IMR-90 (cell line): ENCODE measurements at regions not wholly inside any gene's neighbourhood (a gene's known extent, or its start where the extent isn't known, plus 50 kb on each side); places are given as distances from the start of the nearest gene placed in this dataset.

Experiments
- ATAC-seq: fragments of 200-7000 bp; cut with Tn5 transposase; 2 replicates; pipeline ENCODE4 v1.9.1; 2020; ENCODE audit warnings: low read depth, mild to moderate bottlenecking, moderate library complexity
- BruUV-seq: library from RNA; stranded (reverse); fragments of 400-500 nt; replicated peaks from 2 replicates; lab custom pipeline; 2021; lab: Mats Ljungman, UMichigan
- CTCF ChIA-PET: fragments of 300-600 bp; formaldehyde crosslinking; extraction: SDS; loops from one replicate; lab custom pipeline; 2021; ENCODE audit warnings: antibody characterized with exemption; lab: Yijun Ruan, JAX
- POLR2A ChIA-PET: fragments of 300-600 bp; sonication (Branson Sonifier 250); formaldehyde crosslinking; loops from one replicate; lab custom pipeline; 2022; ENCODE audit warnings: antibody characterized with exemption; ENCODE audit not compliant: unreplicated experiment; lab: Charles Lee
- DNase-seq: peaks from one replicate; pipeline ENCODE4 v3.0.0; 2013
- H2AFZ ChIP-seq: replicated peaks from 2 replicates; pipeline ENCODE3; 2013; ENCODE audit warnings: low read length, mild to moderate bottlenecking; ENCODE audit not compliant: poor library complexity
- H2AK5ac ChIP-seq: 2 replicates; pipeline ENCODE4 v1.6.1; 2013; ENCODE audit warnings: low read depth, low read length, inconsistent platforms
- H2AK9ac ChIP-seq: replicated peaks from 2 replicates; pipeline ENCODE3; 2013; ENCODE audit warnings: mild to moderate bottlenecking, low read depth, low read length, moderate library complexity; ENCODE audit not compliant: poor library complexity
- H2BK120ac ChIP-seq: 2 replicates; pipeline ENCODE4 v1.6.1; 2013; ENCODE audit warnings: low read depth, low read length, inconsistent platforms
- H2BK15ac ChIP-seq: 3 replicates; pipeline ENCODE4 v1.6.1; 2013; ENCODE audit warnings: low read depth, low read length, inconsistent platforms
- H2BK20ac ChIP-seq: 2 replicates; pipeline ENCODE4 v1.6.1; 2013; ENCODE audit warnings: low read depth, mild to moderate bottlenecking, inconsistent platforms, low read length, moderate library complexity
- H2BK5ac ChIP-seq: 2 replicates; pipeline ENCODE4 v1.6.1; 2013; ENCODE audit warnings: mild to moderate bottlenecking, low read depth, low read length, inconsistent platforms; ENCODE audit not compliant: poor library complexity, severe bottlenecking
- H3K14ac ChIP-seq: replicated peaks from 2 replicates; pipeline ENCODE4 v1.6.1; 2013; ENCODE audit warnings: low read depth, low read length, inconsistent platforms
- H3K18ac ChIP-seq: 2 replicates; pipeline ENCODE4 v1.6.1; 2013; ENCODE audit warnings: low read depth, low read length, control low read depth
- H3K23ac ChIP-seq: 2 replicates; pipeline ENCODE4 v1.6.1; 2013; ENCODE audit warnings: low read depth, low read length, inconsistent platforms
- H3K27ac ChIP-seq: 2 replicates; pipeline ENCODE4 v1.5.1; 2013; ENCODE audit warnings: mild to moderate bottlenecking, control low read depth, low read length; ENCODE audit not compliant: insufficient read depth
- H3K27me3 ChIP-seq: 2 replicates; pipeline ENCODE4 v1.6.1; 2013; ENCODE audit warnings: low read length; ENCODE audit not compliant: control insufficient read depth, insufficient read depth
- H3K36me3 ChIP-seq: 2 replicates; pipeline ENCODE4 v1.6.1; 2013; ENCODE audit warnings: low read length, mixed read lengths; ENCODE audit not compliant: control insufficient read depth, insufficient read depth
- H3K4ac ChIP-seq: 2 replicates; pipeline ENCODE4 v1.6.1; 2013; ENCODE audit warnings: low read depth, low read length, inconsistent platforms
- H3K4me1 ChIP-seq: 2 replicates; pipeline ENCODE4 v1.6.1; 2013; ENCODE audit warnings: low read length, mixed read lengths; ENCODE audit not compliant: control insufficient read depth, insufficient read depth
- H3K4me2 ChIP-seq: 2 replicates; pipeline ENCODE4 v1.6.1; 2013; ENCODE audit warnings: low read depth, mild to moderate bottlenecking, control low read depth, low read length, moderate library complexity
- H3K4me3 ChIP-seq: 2 replicates; pipeline ENCODE4 v1.5.1; 2013; ENCODE audit warnings: low read depth, mild to moderate bottlenecking, control low read depth, low read length, moderate library complexity; ENCODE audit not compliant: insufficient read depth
- H3K56ac ChIP-seq: 2 replicates; pipeline ENCODE4 v1.6.1; 2013; ENCODE audit warnings: low read length, inconsistent platforms; ENCODE audit not compliant: insufficient read depth; ENCODE audit errors: extremely low read depth
- H3K79me1 ChIP-seq, 2 experiments: 2 replicates each; pipeline ENCODE4 v1.6.1; 2013; ENCODE audit warnings: low read length in 2 of 2, inconsistent platforms in 1 of 2, low read depth in 1 of 2
- H3K9ac ChIP-seq: 2 replicates; pipeline ENCODE4 v1.6.1; 2013; ENCODE audit warnings: low read depth, low read length, control low read depth
- H3K9me1 ChIP-seq: 2 replicates; pipeline ENCODE4 v1.6.1; 2013; ENCODE audit warnings: low read length, inconsistent platforms; ENCODE audit not compliant: insufficient read depth
- H3K9me3 ChIP-seq: 2 replicates; pipeline ENCODE4 v1.6.1; 2013; ENCODE audit warnings: low read length; ENCODE audit not compliant: control insufficient read depth, insufficient read depth
- H4K20me1 ChIP-seq: 2 replicates; pipeline ENCODE4 v1.6.1; 2013; ENCODE audit warnings: low read length, inconsistent platforms; ENCODE audit not compliant: insufficient read depth
- H4K5ac ChIP-seq: 2 replicates; pipeline ENCODE4 v1.6.1; 2013; ENCODE audit warnings: mild to moderate bottlenecking, low read depth, low read length, control low read depth
- H4K8ac ChIP-seq, 2 experiments: 2 replicates each; pipeline ENCODE4 v1.6.1; 2013; ENCODE audit warnings: low read depth in 2 of 2, low read length in 2 of 2, control low read depth in 1 of 2, inconsistent platforms in 1 of 2
- H4K91ac ChIP-seq: 2 replicates; pipeline ENCODE4 v1.6.1; 2013; ENCODE audit warnings: low read depth, low read length, inconsistent platforms; ENCODE audit not compliant: insufficient read depth
- BHLHE40 ChIP-seq: fragments of 150-350 bp; IDR thresholded peaks from 2 replicates; pipeline ENCODE4 v1.6.1; 2016; ENCODE audit warnings: mild to moderate bottlenecking, low read depth, low read length
- CHD1 ChIP-seq: IDR thresholded peaks from 2 replicates; pipeline ENCODE4 v1.6.1; 2012; ENCODE audit warnings: low read depth, low read length, improper control_type of control experiment
- MAFK ChIP-seq: IDR thresholded peaks from 2 replicates; pipeline ENCODE4 v1.6.1; 2012; ENCODE audit warnings: low read depth, low read length, improper control_type of control experiment
- NFE2L2 ChIP-seq: fragments of 150-350 bp; IDR thresholded peaks from 2 replicates; pipeline ENCODE4 v1.6.1; 2016; ENCODE audit warnings: low read depth, mild to moderate bottlenecking, low read length
- POLR2A ChIP-seq: IDR thresholded peaks from 2 replicates; pipeline ENCODE4 v1.6.1; 2012; ENCODE audit warnings: mild to moderate bottlenecking, low read depth, low read length
- RAD21 ChIP-seq: IDR thresholded peaks from 2 replicates; pipeline ENCODE4 v1.6.1; 2012; ENCODE audit warnings: low read length, improper control_type of control experiment
- RCOR1 ChIP-seq: IDR thresholded peaks from 2 replicates; pipeline ENCODE4 v1.6.1; 2012; ENCODE audit warnings: mild to moderate bottlenecking, low read length, improper control_type of control experiment; ENCODE audit not compliant: insufficient replicate concordance
- SMC3 ChIP-seq: fragments of 150-350 bp; IDR thresholded peaks from 2 replicates; pipeline ENCODE4 v1.6.1; 2016; ENCODE audit warnings: low read depth, mild to moderate bottlenecking, antibody characterized with exemption, low read length, moderate library complexity
- dilution Hi-C: fragments of 300-500 bp; cut with HindIII; formaldehyde crosslinking; loops from one replicate; pipeline ENCODE4 v1.14.3; 2018; ENCODE audit warnings: low sequenced_read_pairs; ENCODE audit not compliant: unreplicated experiment
- in situ Hi-C: fragments of 300-500 bp; cut with MboI; formaldehyde crosslinking; loops from 3 replicates; pipeline ENCODE4 v1.14.3; 2019; ENCODE audit warnings: low sequenced_read_pairs, inconsistent platforms, mixed read lengths
- intact Hi-C: fragments of 100-400 bp; cut with micrococcal nuclease; formaldehyde crosslinking; loops from 2 replicates; pipeline ENCODE4 v1.10.0; 2022
- TF ChIP-seq, protein P1 (sequence below): fragments of 150-350 bp; IDR thresholded peaks from 2 replicates; pipeline ENCODE4 v1.6.1; 2017; ENCODE audit warnings: mild to moderate bottlenecking, antibody characterized with exemption, low read length, low read depth
- TF ChIP-seq, protein P2 (sequence below): conservative IDR thresholded peaks from 2 replicates; pipeline ENCODE4 v1.5.1; 2012; ENCODE audit warnings: mild to moderate bottlenecking, low read depth, low read length, improper control_type of control experiment

DNA sequence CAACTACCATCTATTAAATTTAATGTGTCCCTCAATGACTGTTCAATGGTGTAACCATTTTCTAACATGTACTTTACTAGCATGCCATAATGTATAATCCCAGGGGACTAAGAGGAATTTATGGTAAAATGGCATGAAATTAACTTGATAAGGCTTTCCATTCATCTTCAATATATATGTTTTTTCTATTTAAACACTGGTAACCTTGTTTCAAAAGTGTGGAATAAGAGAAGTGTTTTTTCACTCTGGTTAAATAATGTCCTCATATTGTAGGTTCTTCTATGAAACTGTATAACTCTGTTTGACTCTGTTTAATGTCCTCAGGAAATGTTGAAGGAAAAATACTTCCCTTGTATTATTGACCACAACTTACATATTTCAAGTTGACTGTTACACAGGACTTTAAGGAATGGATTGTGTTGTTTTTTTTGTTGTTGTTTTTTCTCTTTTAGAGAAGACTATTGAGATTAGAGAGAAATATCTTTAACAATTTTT lies 113.8 kb upstream of the ARSJ start:
- ChIA-PET POLR2A (no interaction called here), CTCF (no interaction called here)
- no peaks in the 10 kb centered on the region for H3K79me1 ChIP-seq
- no peak overlapping the region for H2BK20ac ChIP-seq
- no peak overlapping the region for H4K8ac ChIP-seq
- H2AK9ac ChIP-seq: no peak overlapping the region
- no peak overlapping the region for H3K14ac ChIP-seq
- no peaks in the 10 kb centered on the region for H3K27me3 ChIP-seq
- no peak overlapping the region for H3K4me2 ChIP-seq
- no peak overlapping the region for H3K9ac ChIP-seq
- H2BK120ac ChIP-seq: no peak overlapping the region
- TF ChIP-seq, protein P1, sequence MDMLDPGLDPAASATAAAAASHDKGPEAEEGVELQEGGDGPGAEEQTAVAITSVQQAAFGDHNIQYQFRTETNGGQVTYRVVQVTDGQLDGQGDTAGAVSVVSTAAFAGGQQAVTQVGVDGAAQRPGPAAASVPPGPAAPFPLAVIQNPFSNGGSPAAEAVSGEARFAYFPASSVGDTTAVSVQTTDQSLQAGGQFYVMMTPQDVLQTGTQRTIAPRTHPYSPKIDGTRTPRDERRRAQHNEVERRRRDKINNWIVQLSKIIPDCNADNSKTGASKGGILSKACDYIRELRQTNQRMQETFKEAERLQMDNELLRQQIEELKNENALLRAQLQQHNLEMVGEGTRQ: no peak
- no peak for TF ChIP-seq POLR2A
- TF ChIP-seq RAD21: no peak
- TF ChIP-seq, protein P2, sequence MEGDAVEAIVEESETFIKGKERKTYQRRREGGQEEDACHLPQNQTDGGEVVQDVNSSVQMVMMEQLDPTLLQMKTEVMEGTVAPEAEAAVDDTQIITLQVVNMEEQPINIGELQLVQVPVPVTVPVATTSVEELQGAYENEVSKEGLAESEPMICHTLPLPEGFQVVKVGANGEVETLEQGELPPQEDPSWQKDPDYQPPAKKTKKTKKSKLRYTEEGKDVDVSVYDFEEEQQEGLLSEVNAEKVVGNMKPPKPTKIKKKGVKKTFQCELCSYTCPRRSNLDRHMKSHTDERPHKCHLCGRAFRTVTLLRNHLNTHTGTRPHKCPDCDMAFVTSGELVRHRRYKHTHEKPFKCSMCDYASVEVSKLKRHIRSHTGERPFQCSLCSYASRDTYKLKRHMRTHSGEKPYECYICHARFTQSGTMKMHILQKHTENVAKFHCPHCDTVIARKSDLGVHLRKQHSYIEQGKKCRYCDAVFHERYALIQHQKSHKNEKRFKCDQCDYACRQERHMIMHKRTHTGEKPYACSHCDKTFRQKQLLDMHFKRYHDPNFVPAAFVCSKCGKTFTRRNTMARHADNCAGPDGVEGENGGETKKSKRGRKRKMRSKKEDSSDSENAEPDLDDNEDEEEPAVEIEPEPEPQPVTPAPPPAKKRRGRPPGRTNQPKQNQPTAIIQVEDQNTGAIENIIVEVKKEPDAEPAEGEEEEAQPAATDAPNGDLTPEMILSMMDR: no peak
- no peak for TF ChIP-seq NFE2L2
- no peak for TF ChIP-seq MAFK
- TF ChIP-seq CHD1: no peak
- no peak for TF ChIP-seq RCOR1
- TF ChIP-seq BHLHE40: no peak
- TF ChIP-seq SMC3: no peak
- no peak overlapping the region for H4K5ac ChIP-seq
- H2BK5ac ChIP-seq: no peak overlapping the region
- H4K91ac ChIP-seq: no peak overlapping the region
- intact Hi-C loops: no loop called here
- H3K4me1 ChIP-seq: no peaks in the 10 kb centered on the region
- no peaks in the 10 kb centered on the region for H4K20me1 ChIP-seq
- no peak overlapping the region for H3K23ac ChIP-seq
- H3K36me3 ChIP-seq: no peaks in the 10 kb centered on the region
- no peak overlapping the region for H2AFZ ChIP-seq
- H3K4ac ChIP-seq: no peak overlapping the region
- DNase-seq (no peak), ATAC-seq (no peak)
- BruUV-seq: no TSS peak
- H3K18ac ChIP-seq: no peak overlapping the region
- in situ Hi-C loops: no loop called here
- dilution Hi-C loops: no loop called here
- H3K9me1 ChIP-seq: no peaks in the 10 kb centered on the region
- no peak overlapping the region for H2BK15ac ChIP-seq
- H3K27ac ChIP-seq: no peak overlapping the region
- H3K4me3 ChIP-seq: no peak overlapping the region
- no peaks in the 10 kb centered on the region for H3K9me3 ChIP-seq
- no peak overlapping the region for H2AK5ac ChIP-seq
- H3K56ac ChIP-seq: no peak overlapping the region
